Neural cell (in vitro differentiated cells): ENCODE measurements at regions not wholly inside any gene's neighbourhood (a gene's known extent, or its start where the extent isn't known, plus 50 kb on each side); places are given as distances from the start of the nearest gene placed in this dataset.

Experiments
- H2AFZ ChIP-seq: fragments of 200-600, 300-800 bp; sonication (generic), shearing (Covaris generic); 2 replicates; pipeline ENCODE4 v1.6.0; 2014; ENCODE audit warnings: low read depth, mild to moderate bottlenecking, antibody characterized with exemption, low read length, moderate library complexity
- H3F3A ChIP-seq: fragments of 200-600 bp; shearing (Covaris generic); 2 replicates; pipeline ENCODE4 v1.6.1; 2016; ENCODE audit warnings: mild to moderate bottlenecking, moderate library complexity, mixed read lengths, antibody characterized with exemption, low read length; ENCODE audit not compliant: insufficient read depth, poor library complexity, severe bottlenecking
- H3K27ac ChIP-seq: fragments of 200-600, 300-800 bp; sonication (generic), shearing (Covaris generic); 2 replicates; pipeline ENCODE4 v1.5.1; 2014; ENCODE audit warnings: mild to moderate bottlenecking, low read length, moderate library complexity
- H3K27me3 ChIP-seq: fragments of 300-800, 200-600 bp; sonication (generic), shearing (Covaris generic); 2 replicates; pipeline ENCODE4 v1.6.0; 2014; ENCODE audit warnings: mild to moderate bottlenecking, low read depth, low read length, moderate library complexity; ENCODE audit not compliant: insufficient read depth
- H3K36me3 ChIP-seq: fragments of 300-800, 200-600 bp; sonication (generic), shearing (Covaris generic); 2 replicates; pipeline ENCODE4 v1.5.1; 2014; ENCODE audit warnings: mild to moderate bottlenecking, antibody characterized with exemption, low read length, moderate library complexity; ENCODE audit not compliant: insufficient read depth
- H3K4me2 ChIP-seq: fragments of 300-800, 200-600 bp; sonication (generic), shearing (Covaris generic); 2 replicates; pipeline ENCODE4 v1.6.0; 2014; ENCODE audit warnings: mild to moderate bottlenecking, low read length
- H3K4me3 ChIP-seq: fragments of 300-800, 200-600 bp; sonication (generic), shearing (Covaris generic); 2 replicates; pipeline ENCODE4 v1.5.1; 2014; ENCODE audit warnings: mild to moderate bottlenecking, low read length, moderate library complexity
- H3K79me2 ChIP-seq: fragments of 200-600 bp; shearing (Covaris generic); replicated peaks from 2 replicates; pipeline ENCODE4 v1.6.0; 2014; ENCODE audit warnings: mild to moderate bottlenecking, low read length, moderate library complexity; ENCODE audit not compliant: insufficient read depth
- H3K9ac ChIP-seq: fragments of 300-800, 200-600 bp; sonication (generic), shearing (Covaris generic); 2 replicates; pipeline ENCODE4 v1.6.1; 2016; ENCODE audit warnings: mild to moderate bottlenecking, low read length, mixed read lengths
- H3K9me2 ChIP-seq: fragments of 200-600 bp; shearing (Covaris generic); 2 replicates; pipeline ENCODE4 v1.6.1; 2016; ENCODE audit warnings: mild to moderate bottlenecking, low read length, mixed read lengths; ENCODE audit not compliant: insufficient read depth
- H3K9me3 ChIP-seq: fragments of 200-600, 300-800 bp; sonication (generic), shearing (Covaris generic); 2 replicates; pipeline ENCODE4 v1.6.1; 2016; ENCODE audit warnings: mild to moderate bottlenecking, mixed run types, low read length, moderate library complexity, mixed read lengths
- H4K20me1 ChIP-seq: fragments of 200-600 bp; shearing (Covaris generic); 2 replicates; pipeline ENCODE4 v1.6.1; 2016; ENCODE audit warnings: mild to moderate bottlenecking, mixed run types; ENCODE audit not compliant: insufficient read depth
- EP300 ChIP-seq: fragments of 450-650 bp; conservative IDR thresholded peaks from 2 replicates; pipeline ENCODE4 v1.6.1; 2014; ENCODE audit warnings: antibody characterized with exemption, mild to moderate bottlenecking, moderate library complexity; ENCODE audit not compliant: poor library complexity, severe bottlenecking
- EZH2 ChIP-seq: fragments of 200-600, 300-800 bp; shearing (Covaris generic), sonication (generic); IDR thresholded peaks from 2 replicates; pipeline ENCODE4 v1.6.1; 2014; ENCODE audit warnings: antibody characterized with exemption, low read length, borderline replicate concordance, mild to moderate bottlenecking; ENCODE audit not compliant: insufficient read depth, poor library complexity, severe bottlenecking
- MXI1 ChIP-seq: fragments of 450-650 bp; conservative IDR thresholded peaks from 2 replicates; pipeline ENCODE4 v1.6.1; 2014; ENCODE audit warnings: antibody characterized with exemption, mild to moderate bottlenecking; ENCODE audit not compliant: poor library complexity, severe bottlenecking
- POLR2AphosphoS5 ChIP-seq: IDR thresholded peaks from 2 replicates; pipeline ENCODE4 v1.6.1; 2012
- RAD21 ChIP-seq: fragments of 450-650 bp; conservative IDR thresholded peaks from 2 replicates; pipeline ENCODE4 v1.6.1; 2014; ENCODE audit warnings: antibody characterized with exemption, mild to moderate bottlenecking, moderate library complexity
- REST ChIP-seq: IDR thresholded peaks from 2 replicates; pipeline ENCODE4 v1.6.1; 2012; ENCODE audit warnings: borderline replicate concordance
- SMC3 ChIP-seq: fragments of 450-650 bp; conservative IDR thresholded peaks from 2 replicates; pipeline ENCODE4 v1.6.1; 2014; ENCODE audit warnings: antibody characterized with exemption, mild to moderate bottlenecking, moderate library complexity; ENCODE audit not compliant: poor library complexity
- TAF1 ChIP-seq: IDR thresholded peaks from 2 replicates; pipeline ENCODE4 v1.6.1; 2012; ENCODE audit warnings: low read depth
- TF ChIP-seq, protein P1 (sequence below): fragments of 450-650 bp; IDR thresholded peaks from 2 replicates; pipeline ENCODE4 v1.5.1; 2014; ENCODE audit warnings: antibody characterized with exemption, mild to moderate bottlenecking, moderate library complexity; ENCODE audit not compliant: poor library complexity, severe bottlenecking

DNA sequence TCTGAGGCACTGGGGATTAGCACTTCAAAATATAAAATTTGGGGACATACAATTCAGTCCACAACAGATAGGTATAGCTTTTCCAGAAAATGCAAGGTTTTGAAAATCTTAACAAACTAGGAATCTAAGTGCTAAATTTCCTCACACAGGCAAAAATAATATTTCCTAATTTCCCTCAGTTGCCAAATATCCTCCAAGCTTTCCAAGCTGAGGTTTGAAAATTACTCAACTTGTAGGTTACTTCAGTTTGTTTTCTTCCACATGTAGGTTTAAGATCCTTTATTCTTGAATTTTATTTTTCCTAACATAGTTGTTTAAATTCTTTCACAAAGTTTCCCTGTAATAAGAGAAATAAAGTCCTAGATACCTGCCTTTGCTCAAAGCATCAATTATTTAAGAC is 192.9 kb upstream of the NRXN1 start:
- Histone ChIP-seq H3K36me3 (no peaks in the 10 kb centered on the region), H3K27ac (no peak overlapping the region), H3K9ac (no peak overlapping the region), H3K27me3 (no peaks in the 10 kb centered on the region), H3K4me3 (no peak overlapping the region), H3K9me3 (no peaks in the 10 kb centered on the region), H2AFZ (no peak overlapping the region), H3K9me2 (no peaks in the 10 kb centered on the region), H3K79me2 (no peaks in the 10 kb centered on the region), H4K20me1 (no peaks in the 10 kb centered on the region), H3F3A (no peaks in the 10 kb centered on the region), H3K4me2 (no peak overlapping the region)
- TF ChIP-seq, protein P1, sequence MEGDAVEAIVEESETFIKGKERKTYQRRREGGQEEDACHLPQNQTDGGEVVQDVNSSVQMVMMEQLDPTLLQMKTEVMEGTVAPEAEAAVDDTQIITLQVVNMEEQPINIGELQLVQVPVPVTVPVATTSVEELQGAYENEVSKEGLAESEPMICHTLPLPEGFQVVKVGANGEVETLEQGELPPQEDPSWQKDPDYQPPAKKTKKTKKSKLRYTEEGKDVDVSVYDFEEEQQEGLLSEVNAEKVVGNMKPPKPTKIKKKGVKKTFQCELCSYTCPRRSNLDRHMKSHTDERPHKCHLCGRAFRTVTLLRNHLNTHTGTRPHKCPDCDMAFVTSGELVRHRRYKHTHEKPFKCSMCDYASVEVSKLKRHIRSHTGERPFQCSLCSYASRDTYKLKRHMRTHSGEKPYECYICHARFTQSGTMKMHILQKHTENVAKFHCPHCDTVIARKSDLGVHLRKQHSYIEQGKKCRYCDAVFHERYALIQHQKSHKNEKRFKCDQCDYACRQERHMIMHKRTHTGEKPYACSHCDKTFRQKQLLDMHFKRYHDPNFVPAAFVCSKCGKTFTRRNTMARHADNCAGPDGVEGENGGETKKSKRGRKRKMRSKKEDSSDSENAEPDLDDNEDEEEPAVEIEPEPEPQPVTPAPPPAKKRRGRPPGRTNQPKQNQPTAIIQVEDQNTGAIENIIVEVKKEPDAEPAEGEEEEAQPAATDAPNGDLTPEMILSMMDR = no peak
- TF ChIP-seq POLR2AphosphoS5 (no peak), EP300 (no peak), EZH2 (no peak), REST (no peak), TAF1 (no peak), RAD21 (no peak)

DNA sequence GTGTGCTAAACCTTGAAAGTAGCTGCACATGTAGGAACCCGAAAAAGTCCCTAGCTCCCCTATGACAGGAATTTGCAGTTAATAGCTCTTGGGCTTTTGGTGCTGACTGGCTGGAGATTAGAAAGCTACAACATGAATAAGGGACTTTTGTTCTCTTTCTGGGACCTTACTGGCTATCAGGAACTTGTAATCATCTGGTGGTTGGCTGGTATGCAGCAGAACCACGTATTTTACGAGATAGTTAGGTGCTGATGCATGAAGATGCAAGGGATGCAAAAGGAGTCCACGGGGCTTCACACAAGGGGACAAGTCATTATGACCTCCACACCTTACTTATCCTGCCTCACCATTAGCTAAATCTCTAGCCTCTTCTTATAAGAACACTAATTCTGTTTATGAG is 190.2 kb upstream of the NRXN1 start:
- Histone ChIP-seq H3K9me2 (no peaks in the 10 kb centered on the region), H3K79me2 (no peaks in the 10 kb centered on the region), H3K36me3 (no peaks in the 10 kb centered on the region), H3F3A (no peaks in the 10 kb centered on the region), H2AFZ (no peak overlapping the region), H3K9me3 (no peaks in the 10 kb centered on the region), H3K4me2 (no peak overlapping the region), H4K20me1 (no peaks in the 10 kb centered on the region), H3K4me3 (no peak overlapping the region), H3K9ac (no peak overlapping the region), H3K27ac (no peak overlapping the region), H3K27me3 (no peaks in the 10 kb centered on the region)
- TF ChIP-seq, protein P1 = no peak
- TF ChIP-seq EZH2 = no peak
- TF ChIP-seq EP300 = no peak
- TF ChIP-seq SMC3 = no peak
- TF ChIP-seq MXI1 = no peak
- no peak for TF ChIP-seq REST
- no peak for TF ChIP-seq POLR2AphosphoS5
